WTC11 (cell line): ENCODE measurements at regions not wholly inside any gene's neighbourhood (a gene's known extent, or its start where the extent isn't known, plus 50 kb on each side); places are given as distances from the start of the nearest gene placed in this dataset.

ENCODE experiments used
- ATAC-seq: fragments of 200-7000 bp; cut with Tn5 transposase; 2 replicates; pipeline ENCODE4 v1.10.0; 2021; ENCODE audit warnings: mild to moderate bottlenecking, moderate library complexity
- CTCF ChIA-PET: fragments of 300-600 bp; sonication (Branson Sonifier 250); formaldehyde crosslinking; loops from one replicate; lab custom pipeline; 2021; ENCODE audit warnings: antibody characterized with exemption; lab: Charles Lee
- POLR2A ChIA-PET: fragments of 350-600 bp; sonication (Branson Sonifier 250); formaldehyde crosslinking; loops from one replicate; lab custom pipeline; 2021; ENCODE audit warnings: antibody characterized with exemption; lab: Charles Lee
- DNase-seq: peaks from one replicate; pipeline ENCODE4 v3.0.0; 2021; ENCODE audit warnings: low spot score
- H3K27ac Mint-ChIP-seq: 2 replicates; pipeline ENCODE4 v1.8.0; 2021; ENCODE audit warnings: mixed read lengths
- H3K27me3 Mint-ChIP-seq: 2 replicates; pipeline ENCODE4 v1.8.0; 2021; ENCODE audit warnings: low read depth, mild to moderate bottlenecking, moderate library complexity, mixed read lengths
- H3K36me3 Mint-ChIP-seq: 2 replicates; pipeline ENCODE4 v1.8.0; 2021; ENCODE audit warnings: mixed read lengths
- H3K4me1 Mint-ChIP-seq: 2 replicates; pipeline ENCODE4 v1.8.0; 2022; ENCODE audit warnings: mixed read lengths
- H3K4me3 Mint-ChIP-seq: 2 replicates; pipeline ENCODE4 v1.8.0; 2021; ENCODE audit warnings: mild to moderate bottlenecking, moderate library complexity, mixed read lengths
- H3K9me3 Mint-ChIP-seq: 2 replicates; pipeline ENCODE4 v1.8.0; 2021; ENCODE audit warnings: mixed read lengths
- AFF4 ChIP-seq: sonication (generic); formaldehyde crosslinking; IDR thresholded peaks from 2 replicates; pipeline ENCODE4 v1.8.1; 2023; ENCODE audit warnings: mild to moderate bottlenecking, missing genetic modification reagents, borderline replicate concordance
- ATF1 ChIP-seq: sonication (generic); formaldehyde crosslinking; IDR thresholded peaks from 2 replicates; pipeline ENCODE4 v1.8.1; 2023; ENCODE audit warnings: mild to moderate bottlenecking, moderate library complexity, missing genetic modification reagents
- CTCF ChIP-seq: fragments of 200-600 bp; IDR thresholded peaks from 2 replicates; pipeline ENCODE4 v1.8.0; 2022; ENCODE audit warnings: antibody characterized with exemption
- ESRRA ChIP-seq: sonication (generic); formaldehyde crosslinking; IDR thresholded peaks from 2 replicates; pipeline ENCODE4 v1.8.1; 2022; ENCODE audit warnings: mild to moderate bottlenecking, missing genetic modification reagents, borderline replicate concordance
- HMGA2 ChIP-seq: fragments of 250-450 bp; sonication (Bioruptor Pico); IDR thresholded peaks from 2 replicates; pipeline ENCODE4 v1.4.0; 2021; ENCODE audit warnings: mild to moderate bottlenecking, moderate library complexity
- IRF1 ChIP-seq: sonication (generic); formaldehyde crosslinking; IDR thresholded peaks from 2 replicates; pipeline ENCODE4 v1.8.0; 2023; ENCODE audit warnings: missing genetic modification reagents
- KAT7 ChIP-seq: sonication (generic); formaldehyde crosslinking; IDR thresholded peaks from 2 replicates; pipeline ENCODE4 v1.8.1; 2023; ENCODE audit warnings: missing genetic modification reagents, mild to moderate bottlenecking, borderline replicate concordance
- RELA ChIP-seq: sonication (generic); formaldehyde crosslinking; IDR thresholded peaks from 2 replicates; pipeline ENCODE4 v1.8.1; 2022; ENCODE audit warnings: missing genetic modification reagents, mild to moderate bottlenecking, borderline replicate concordance
- SMAD4 ChIP-seq: sonication (generic); formaldehyde crosslinking; IDR thresholded peaks from 2 replicates; pipeline ENCODE4 v1.8.0; 2022; ENCODE audit warnings: mild to moderate bottlenecking, missing genetic modification reagents
- TEAD1 ChIP-seq: sonication (generic); formaldehyde crosslinking; IDR thresholded peaks from 2 replicates; pipeline ENCODE4 v1.8.0; 2022; ENCODE audit warnings: mild to moderate bottlenecking, missing genetic modification reagents
- TEAD4 ChIP-seq: sonication (generic); formaldehyde crosslinking; IDR thresholded peaks from 2 replicates; pipeline ENCODE4 v1.8.0; 2022; ENCODE audit warnings: mild to moderate bottlenecking, missing genetic modification reagents
- USF2 ChIP-seq: sonication (generic); formaldehyde crosslinking; IDR thresholded peaks from 2 replicates; pipeline ENCODE4 v1.8.1; 2023; ENCODE audit warnings: mild to moderate bottlenecking, missing genetic modification reagents, moderate library complexity
- ZBTB21 ChIP-seq: sonication (generic); formaldehyde crosslinking; IDR thresholded peaks from 2 replicates; pipeline ENCODE4 v1.8.1; 2023; ENCODE audit warnings: mild to moderate bottlenecking, missing genetic modification reagents, borderline replicate concordance
- ZNF232 ChIP-seq: sonication (generic); formaldehyde crosslinking; IDR thresholded peaks from 2 replicates; pipeline ENCODE4 v1.8.0; 2022; ENCODE audit warnings: mild to moderate bottlenecking, missing genetic modification reagents
- ZNF263 ChIP-seq: sonication (generic); formaldehyde crosslinking; IDR thresholded peaks from 2 replicates; pipeline ENCODE4 v1.8.1; 2022; ENCODE audit warnings: low read depth, mild to moderate bottlenecking, moderate library complexity, missing genetic modification reagents
- TF ChIP-seq, protein P1 (sequence below): sonication (generic); formaldehyde crosslinking; IDR thresholded peaks from 2 replicates; pipeline ENCODE4 v1.8.0; 2022; ENCODE audit warnings: missing genetic modification reagents
- TF ChIP-seq, protein P2 (sequence below): sonication (generic); formaldehyde crosslinking; IDR thresholded peaks from 2 replicates; pipeline ENCODE4 v1.8.1; 2022; ENCODE audit warnings: low read depth, missing genetic modification reagents, borderline replicate concordance

DNA sequence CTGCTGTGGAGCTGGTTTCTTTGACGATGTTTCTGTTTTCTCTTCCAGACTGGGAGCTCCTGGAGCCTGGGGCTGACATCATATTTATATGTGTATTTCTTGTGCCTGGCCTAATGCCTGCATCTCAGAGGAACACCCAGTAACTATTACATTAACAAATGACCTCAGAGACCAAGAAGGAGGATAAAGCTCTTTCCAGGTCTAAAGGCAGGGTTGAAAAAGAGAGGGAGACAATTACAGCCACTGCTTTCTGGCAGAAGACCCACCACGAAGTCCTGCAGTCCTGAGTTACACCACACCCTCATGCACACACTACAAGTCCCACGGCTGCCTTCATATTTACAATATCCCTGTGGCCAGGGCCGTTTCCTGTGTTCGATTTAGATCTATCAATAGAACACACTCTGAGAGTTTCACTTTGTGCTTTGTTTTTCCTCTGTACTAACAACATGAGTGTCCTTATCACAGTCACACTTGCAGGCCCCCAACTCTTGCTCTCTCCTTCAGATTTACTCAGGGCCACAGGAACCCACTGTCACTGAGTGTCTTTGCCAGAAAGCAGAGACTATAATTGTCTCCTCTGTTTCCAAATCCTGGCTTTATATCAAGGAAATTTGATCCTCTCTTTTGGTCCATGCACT, 535.5 kb downstream of the MID1IP1 start:
- no peak for TF ChIP-seq ZNF263
- no peak for TF ChIP-seq AFF4 (CRISPR knock-in tag)
- DNase-seq (no peak), ATAC-seq (no peak)
- no peaks in the 10 kb centered on the region for H3K27me3 Mint-ChIP-seq
- H3K4me1 Mint-ChIP-seq, result no peaks in the 10 kb centered on the region
- H3K4me3 Mint-ChIP-seq, result no peak overlapping the region
- H3K9me3 Mint-ChIP-seq, result no peaks in the 10 kb centered on the region
- ChIA-PET CTCF (no interaction called here), POLR2A (no interaction called here)
- H3K36me3 Mint-ChIP-seq, result no peaks in the 10 kb centered on the region
- H3K27ac Mint-ChIP-seq, result no peak overlapping the region

GRCh38 chrX:39337451-39337850, 536.2 kb downstream of the MID1IP1 start:
- Mint-ChIP-seq H3K27ac (no peak overlapping the region), H3K9me3 (no peaks in the 10 kb centered on the region), H3K27me3 (no peaks in the 10 kb centered on the region), H3K36me3 (no peaks in the 10 kb centered on the region), H3K4me1 (no peaks in the 10 kb centered on the region), H3K4me3 (no peak overlapping the region)
- ChIA-PET CTCF (no interaction called here), POLR2A (no interaction called here)
- no peak for TF ChIP-seq TEAD1 (CRISPR knock-in tag)
- TF ChIP-seq, protein P1, sequence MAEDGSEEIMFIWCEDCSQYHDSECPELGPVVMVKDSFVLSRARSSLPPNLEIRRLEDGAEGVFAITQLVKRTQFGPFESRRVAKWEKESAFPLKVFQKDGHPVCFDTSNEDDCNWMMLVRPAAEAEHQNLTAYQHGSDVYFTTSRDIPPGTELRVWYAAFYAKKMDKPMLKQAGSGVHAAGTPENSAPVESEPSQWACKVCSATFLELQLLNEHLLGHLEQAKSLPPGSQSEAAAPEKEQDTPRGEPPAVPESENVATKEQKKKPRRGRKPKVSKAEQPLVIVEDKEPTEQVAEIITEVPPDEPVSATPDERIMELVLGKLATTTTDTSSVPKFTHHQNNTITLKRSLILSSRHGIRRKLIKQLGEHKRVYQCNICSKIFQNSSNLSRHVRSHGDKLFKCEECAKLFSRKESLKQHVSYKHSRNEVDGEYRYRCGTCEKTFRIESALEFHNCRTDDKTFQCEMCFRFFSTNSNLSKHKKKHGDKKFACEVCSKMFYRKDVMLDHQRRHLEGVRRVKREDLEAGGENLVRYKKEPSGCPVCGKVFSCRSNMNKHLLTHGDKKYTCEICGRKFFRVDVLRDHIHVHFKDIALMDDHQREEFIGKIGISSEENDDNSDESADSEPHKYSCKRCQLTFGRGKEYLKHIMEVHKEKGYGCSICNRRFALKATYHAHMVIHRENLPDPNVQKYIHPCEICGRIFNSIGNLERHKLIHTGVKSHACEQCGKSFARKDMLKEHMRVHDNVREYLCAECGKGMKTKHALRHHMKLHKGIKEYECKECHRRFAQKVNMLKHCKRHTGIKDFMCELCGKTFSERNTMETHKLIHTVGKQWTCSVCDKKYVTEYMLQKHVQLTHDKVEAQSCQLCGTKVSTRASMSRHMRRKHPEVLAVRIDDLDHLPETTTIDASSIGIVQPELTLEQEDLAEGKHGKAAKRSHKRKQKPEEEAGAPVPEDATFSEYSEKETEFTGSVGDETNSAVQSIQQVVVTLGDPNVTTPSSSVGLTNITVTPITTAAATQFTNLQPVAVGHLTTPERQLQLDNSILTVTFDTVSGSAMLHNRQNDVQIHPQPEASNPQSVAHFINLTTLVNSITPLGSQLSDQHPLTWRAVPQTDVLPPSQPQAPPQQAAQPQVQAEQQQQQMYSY (CRISPR knock-in tag), result no peak
- TF ChIP-seq ESRRA, result no peak
- no peak for TF ChIP-seq HMGA2 (CRISPR knock-in tag)
- no peak for TF ChIP-seq ZNF232 (CRISPR knock-in tag)
- no peak for TF ChIP-seq AFF4 (CRISPR knock-in tag)
- no peak for TF ChIP-seq RELA
- TF ChIP-seq ATF1 (CRISPR knock-in tag), result no peak
- TF ChIP-seq KAT7 (CRISPR knock-in tag), result no peak
- TF ChIP-seq IRF1 (CRISPR knock-in tag), result no peak
- TF ChIP-seq SMAD4 (CRISPR knock-in tag), result no peak
- no peak for TF ChIP-seq ZBTB21 (CRISPR knock-in tag)
- TF ChIP-seq, protein P2, sequence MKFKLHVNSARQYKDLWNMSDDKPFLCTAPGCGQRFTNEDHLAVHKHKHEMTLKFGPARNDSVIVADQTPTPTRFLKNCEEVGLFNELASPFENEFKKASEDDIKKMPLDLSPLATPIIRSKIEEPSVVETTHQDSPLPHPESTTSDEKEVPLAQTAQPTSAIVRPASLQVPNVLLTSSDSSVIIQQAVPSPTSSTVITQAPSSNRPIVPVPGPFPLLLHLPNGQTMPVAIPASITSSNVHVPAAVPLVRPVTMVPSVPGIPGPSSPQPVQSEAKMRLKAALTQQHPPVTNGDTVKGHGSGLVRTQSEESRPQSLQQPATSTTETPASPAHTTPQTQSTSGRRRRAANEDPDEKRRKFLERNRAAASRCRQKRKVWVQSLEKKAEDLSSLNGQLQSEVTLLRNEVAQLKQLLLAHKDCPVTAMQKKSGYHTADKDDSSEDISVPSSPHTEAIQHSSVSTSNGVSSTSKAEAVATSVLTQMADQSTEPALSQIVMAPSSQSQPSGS (CRISPR knock-in tag), result no peak
- no peak for TF ChIP-seq TEAD4 (CRISPR knock-in tag)
- no peak for TF ChIP-seq CTCF
- TF ChIP-seq USF2, result no peak
- DNase-seq (no peak), ATAC-seq (no peak)
